ENCODE measurements at regions not wholly inside any gene's neighbourhood (a gene's known extent, or its start where the extent isn't known, plus 50 kb on each side); places are given as distances from the start of the nearest gene placed in this dataset.

GRCh38 chr15:47213883-47214282 lies 503.4 kb upstream of the SEMA6D start (continued):
- TF ChIP-seq ZFP1 (CRISPR knock-in tag; IDR thresholded peaks at IDR 0.05): no peak

GRCh38 chr15:47218295-47218694 lies 499.0 kb upstream of the SEMA6D start:
- Histone ChIP-seq H3K4me1 (ENCODE audit: insufficient read depth, low read length) (no peaks in the 10 kb centered on the region), H3K27ac (ENCODE audit: extremely low read length, insufficient read depth, low read length) (no peak overlapping the region), H3K79me2 (ENCODE audit: insufficient read depth, low read length) (no peaks in the 10 kb centered on the region), H3K4me3 (replicated peaks in 1 of 3; ENCODE audit: insufficient read depth in 1 of 3, low read depth in 2 of 3, low read length in 3 of 3) (no peak overlapping the region), H3K36me3 (replicated peaks in 1 of 2; ENCODE audit: control insufficient read depth in 1 of 2, insufficient read depth in 2 of 2, low read length in 2 of 2) (no peaks in the 10 kb centered on the region), H3K9ac (ENCODE audit: insufficient read depth, low read depth, low read length) (no peak overlapping the region), H3K4me2 (ENCODE audit: low read depth, low read length) (no peak overlapping the region), H3K9me3 (ENCODE audit: low read length) (peaks cover 70% of the 10 kb centered on the region), H3K27me3 (ENCODE audit: control insufficient read depth in 1 of 2, insufficient read depth in 2 of 2, low read length in 2 of 2) (no peaks in the 10 kb centered on the region), H4K20me1 (ENCODE audit: insufficient read depth, low read length) (no peaks in the 10 kb centered on the region), H2AFZ (ENCODE audit: low read length) (no peak overlapping the region)
- TF ChIP-seq FOXA3 (CRISPR knock-in tag; IDR thresholded peaks at IDR 0.05) (no peak), HNF4G (IDR thresholded peaks at IDR 0.05; ENCODE audit: borderline replicate concordance, low read depth, low read length) (no peak), HNF4G (CRISPR knock-in tag; IDR thresholded peaks at IDR 0.05; ENCODE audit: borderline replicate concordance, low read depth) (no peak)
- ChIA-PET CTCF (ENCODE audit: low intra/inter-chr PET ratio, low total read pairs) (no interaction called here), POLR2A (no interaction called here)
- DNase-seq (ENCODE audit: low spot score) (no peak), ATAC-seq (no peak), FAIRE-seq (no peak)
- intact Hi-C loops (cut with micrococcal nuclease; ENCODE audit: unreplicated experiment): no loop called here
- in situ Hi-C loops (cut with HindIII; ENCODE audit: extremely low pct_ligation_motif_present, low pct_unique_long_range_greater_than_20kb): no loop called here
- 8% methylated on average over 1 of the region's 1 CpG for WGBS (ENCODE audit: low lambda C conversion rate)
- no TSS peak for BruUV-seq (replicated peaks)

GRCh38 chr15:47244361-47244760 lies 472.9 kb upstream of the SEMA6D start:
- Histone ChIP-seq H3K79me2 (ENCODE audit: insufficient read depth, low read length) (no peaks in the 10 kb centered on the region), H4K20me1 (ENCODE audit: insufficient read depth, low read length) (no peaks in the 10 kb centered on the region), H3K27me3 (ENCODE audit: control insufficient read depth in 1 of 2, insufficient read depth in 2 of 2, low read length in 2 of 2) (no peaks in the 10 kb centered on the region), H3K4me3 (replicated peaks in 1 of 3; ENCODE audit: insufficient read depth in 1 of 3, low read depth in 2 of 3, low read length in 3 of 3) (no peak overlapping the region), H3K9ac (ENCODE audit: insufficient read depth, low read depth, low read length) (no peak overlapping the region), H3K27ac (ENCODE audit: extremely low read length, insufficient read depth, low read length) (no peak overlapping the region), H3K9me3 (ENCODE audit: low read length) (peaks cover 94% of the 10 kb centered on the region), H2AFZ (ENCODE audit: low read length) (no peak overlapping the region), H3K4me1 (ENCODE audit: insufficient read depth, low read length) (no peaks in the 10 kb centered on the region), H3K4me2 (ENCODE audit: low read depth, low read length) (no peak overlapping the region), H3K36me3 (replicated peaks in 1 of 2; ENCODE audit: control insufficient read depth in 1 of 2, insufficient read depth in 2 of 2, low read length in 2 of 2) (no peaks in the 10 kb centered on the region)
- in situ Hi-C loops (cut with HindIII; ENCODE audit: extremely low pct_ligation_motif_present, low pct_unique_long_range_greater_than_20kb) (no loop called here), intact Hi-C loops (cut with micrococcal nuclease; ENCODE audit: unreplicated experiment) (no loop called here)
- no peak for TF ChIP-seq ZNF691 (CRISPR knock-in tag; IDR thresholded peaks at IDR 0.05; ENCODE audit: borderline replicate concordance, low read depth)
- no peak for TF ChIP-seq FUBP1 (CRISPR knock-in tag; IDR thresholded peaks at IDR 0.05; ENCODE audit: borderline replicate concordance)
- TF ChIP-seq ZNF761 (CRISPR knock-in tag; conservative IDR thresholded peaks at IDR 0.05): no peak
- 0% methylated on average over 1 of the region's 1 CpG for WGBS (ENCODE audit: low lambda C conversion rate)
- ATAC-seq (no peak), FAIRE-seq (no peak), DNase-seq (ENCODE audit: low spot score) (no peak)
- BruUV-seq (replicated peaks): no TSS peak
- ChIA-PET CTCF (ENCODE audit: low intra/inter-chr PET ratio, low total read pairs) (no interaction called here), POLR2A (no interaction called here)
